Skeletal muscle satellite cell (primary cell): ENCODE measurements at regions not wholly inside any gene's neighbourhood (a gene's known extent, or its start where the extent isn't known, plus 50 kb on each side); places are given as distances from the start of the nearest gene placed in this dataset.

Experiments used
- H3K27me3 ChIP-seq: 2 replicates; pipeline ENCODE4 v1.7.0; 2013; ENCODE audit warnings: low read length; ENCODE audit not compliant: control insufficient read depth, insufficient read depth
- H3K36me3 ChIP-seq: 2 replicates; pipeline ENCODE4 v1.7.0; 2013; ENCODE audit warnings: mild to moderate bottlenecking, control low read depth, low read length; ENCODE audit not compliant: insufficient read depth
- H3K4me1 ChIP-seq: 2 replicates; pipeline ENCODE4 v1.7.0; 2013; ENCODE audit warnings: low read length; ENCODE audit not compliant: control insufficient read depth, insufficient read depth
- H3K4me2 ChIP-seq: 2 replicates; pipeline ENCODE4 v1.7.0; 2013; ENCODE audit warnings: mild to moderate bottlenecking, low read length
- H3K4me3 ChIP-seq: 2 replicates; pipeline ENCODE4 v1.7.0; 2013; ENCODE audit warnings: low read length
- H3K9ac ChIP-seq: 2 replicates; pipeline ENCODE4 v1.7.0; 2013; ENCODE audit warnings: mild to moderate bottlenecking, low read depth, low read length, moderate library complexity
- H3K9me3 ChIP-seq: replicated peaks from 2 replicates; pipeline ENCODE4 v1.7.0; 2013; ENCODE audit warnings: mild to moderate bottlenecking, control low read depth, low read length

DNA sequence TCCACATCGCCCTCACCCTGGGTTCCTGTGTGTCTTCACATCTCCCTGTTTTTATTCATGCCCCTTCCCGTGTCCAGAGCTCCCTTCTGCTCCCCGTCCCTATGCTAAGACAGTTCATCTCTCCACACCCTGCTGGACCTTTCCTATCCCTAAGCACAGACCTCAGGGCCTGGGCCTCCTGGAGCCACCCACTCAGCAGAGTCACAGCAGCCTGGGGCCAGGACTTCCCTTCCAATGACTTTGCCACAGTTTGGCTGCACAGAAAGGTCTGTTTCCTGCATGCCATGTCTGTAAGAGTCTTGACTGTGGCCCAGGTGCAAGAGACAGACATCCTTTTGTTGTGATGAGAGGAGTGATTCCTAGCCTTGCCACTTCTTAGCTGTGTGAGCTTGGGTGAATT lies 470.7 kb downstream of the TSHZ3 start:
- Histone ChIP-seq H3K4me3 (no peak overlapping the region), H3K27me3 (no peaks in the 10 kb centered on the region), H3K4me2 (no peak overlapping the region), H3K9me3 (no peaks in the 10 kb centered on the region), H3K4me1 (no peaks in the 10 kb centered on the region), H3K9ac (no peak overlapping the region), H3K36me3 (no peaks in the 10 kb centered on the region)

DNA sequence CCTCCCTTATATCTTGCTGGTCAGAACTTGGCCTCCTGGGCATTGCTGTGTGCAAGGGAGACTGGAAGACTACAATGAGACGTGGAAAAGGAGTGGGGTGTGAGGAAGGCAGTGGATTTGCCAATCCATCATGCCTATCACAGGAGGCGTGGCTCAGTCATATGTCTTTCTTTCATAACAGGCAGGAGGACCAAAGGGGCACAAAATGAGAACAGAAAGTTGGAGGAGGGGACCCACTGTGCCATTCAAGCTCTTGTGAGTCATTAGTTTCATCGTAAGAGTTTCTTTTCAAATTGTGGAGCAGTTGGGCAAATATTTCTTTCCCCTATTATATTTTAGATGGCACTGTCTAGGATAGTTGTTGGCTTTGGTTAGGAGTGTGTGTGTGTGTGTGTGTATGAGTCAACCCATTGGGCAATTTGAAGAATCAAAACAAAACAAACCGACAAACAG lies 471.5 kb downstream of the TSHZ3 start:
- Histone ChIP-seq H3K36me3 (no peaks in the 10 kb centered on the region), H3K4me1 (no peaks in the 10 kb centered on the region), H3K9ac (no peak overlapping the region), H3K4me2 (no peak overlapping the region), H3K27me3 (no peaks in the 10 kb centered on the region), H3K9me3 (no peaks in the 10 kb centered on the region), H3K4me3 (no peak overlapping the region)

DNA sequence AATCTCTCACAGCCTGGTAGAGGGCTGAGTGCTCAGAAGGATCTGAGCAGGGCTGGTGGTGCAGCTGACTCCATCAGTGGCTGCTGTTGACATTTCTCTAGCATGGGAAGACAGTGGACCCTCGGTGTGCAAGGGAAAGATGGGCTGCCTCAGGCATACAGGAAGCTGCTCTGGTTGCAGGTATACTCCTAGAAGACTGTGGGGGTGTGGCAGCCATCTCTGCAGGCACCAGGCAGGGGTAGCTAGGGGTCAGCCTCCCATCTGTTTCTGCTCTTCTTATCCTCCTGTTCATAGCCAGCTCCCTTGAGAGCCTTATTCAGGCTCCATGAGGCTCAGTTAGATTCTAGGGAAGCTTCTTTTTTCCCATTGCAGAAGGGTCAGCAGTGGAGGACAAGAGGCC lies 475.5 kb downstream of the TSHZ3 start:
- H3K9ac ChIP-seq, result no peak overlapping the region
- H3K4me1 ChIP-seq, result no peaks in the 10 kb centered on the region
- no peaks in the 10 kb centered on the region for H3K9me3 ChIP-seq
- no peaks in the 10 kb centered on the region for H3K36me3 ChIP-seq
- H3K4me3 ChIP-seq, result no peak overlapping the region
- no peaks in the 10 kb centered on the region for H3K27me3 ChIP-seq
- H3K4me2 ChIP-seq, result no peak overlapping the region

DNA sequence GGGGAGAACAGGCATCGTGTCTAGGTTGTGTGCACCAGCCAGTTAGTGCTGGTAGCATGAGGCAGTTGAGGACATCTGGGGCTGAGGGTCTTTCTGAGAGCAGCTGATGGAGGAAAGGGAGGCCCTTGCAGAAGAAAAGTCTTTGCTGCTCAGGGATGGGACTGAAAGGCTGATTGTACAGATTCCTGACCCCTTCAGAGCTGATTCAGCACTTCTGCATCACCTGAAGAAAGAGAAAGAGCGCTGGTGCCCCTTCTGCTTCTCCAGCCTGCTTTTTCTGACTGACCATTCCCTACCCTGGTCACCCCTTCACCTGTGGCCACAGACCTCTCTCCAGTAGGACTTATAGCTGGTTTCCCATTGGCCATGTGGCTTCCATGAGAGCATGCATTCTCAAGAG lies 476.2 kb downstream of the TSHZ3 start:
- no peaks in the 10 kb centered on the region for H3K9me3 ChIP-seq
- H3K4me3 ChIP-seq, result no peak overlapping the region
- no peak overlapping the region for H3K4me2 ChIP-seq
- no peak overlapping the region for H3K9ac ChIP-seq
- H3K4me1 ChIP-seq, result no peaks in the 10 kb centered on the region
- no peaks in the 10 kb centered on the region for H3K36me3 ChIP-seq
- H3K27me3 ChIP-seq, result no peaks in the 10 kb centered on the region

DNA sequence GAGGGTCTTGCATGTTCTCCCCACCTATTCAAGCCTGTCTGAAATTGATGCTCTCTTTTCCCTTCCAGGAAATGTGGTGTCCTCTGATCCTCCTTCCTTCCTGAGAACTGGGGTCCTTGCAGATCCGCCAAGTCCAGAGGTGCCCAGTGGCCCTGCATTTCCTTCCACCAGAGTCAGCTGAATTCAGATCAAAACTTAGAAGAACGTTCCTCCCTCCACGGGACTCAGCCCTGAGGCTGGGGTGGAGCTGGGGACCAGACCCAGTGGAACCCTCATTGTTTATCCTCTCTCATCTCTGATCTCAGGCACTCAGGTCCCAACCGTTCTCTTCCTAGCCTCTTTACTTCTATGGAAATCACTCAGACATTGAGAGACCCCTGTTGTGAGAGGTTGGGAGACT lies 477.3 kb downstream of the TSHZ3 start:
- H3K4me3 ChIP-seq, result no peak overlapping the region
- no peaks in the 10 kb centered on the region for H3K4me1 ChIP-seq
- H3K9ac ChIP-seq, result no peak overlapping the region
- H3K27me3 ChIP-seq, result no peaks in the 10 kb centered on the region
- no peak overlapping the region for H3K4me2 ChIP-seq
- H3K36me3 ChIP-seq, result no peaks in the 10 kb centered on the region
- no peaks in the 10 kb centered on the region for H3K9me3 ChIP-seq

DNA sequence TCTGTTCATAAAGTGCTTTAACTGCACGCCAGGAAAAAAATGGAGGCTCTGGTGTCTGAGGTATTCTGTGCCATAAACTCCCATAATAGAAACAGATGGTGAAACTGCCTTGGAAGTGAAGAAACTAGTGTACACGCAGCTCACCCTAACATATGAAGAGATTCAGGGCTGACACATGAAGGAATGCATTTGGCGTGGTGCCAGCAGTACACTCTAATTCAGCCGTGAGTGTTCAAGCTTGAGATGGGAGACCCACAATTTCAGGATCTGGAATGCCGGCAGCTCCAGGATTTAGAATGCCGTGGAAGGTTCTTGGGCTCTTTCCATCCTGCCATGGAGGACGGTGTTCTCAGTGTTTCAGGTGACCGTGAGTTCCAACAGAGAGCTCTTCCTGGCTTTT lies 478.4 kb downstream of the TSHZ3 start:
- Histone ChIP-seq H3K4me3 (no peak overlapping the region), H3K27me3 (no peaks in the 10 kb centered on the region), H3K4me1 (no peaks in the 10 kb centered on the region), H3K9me3 (no peaks in the 10 kb centered on the region), H3K9ac (no peak overlapping the region), H3K4me2 (no peak overlapping the region), H3K36me3 (no peaks in the 10 kb centered on the region)

DNA sequence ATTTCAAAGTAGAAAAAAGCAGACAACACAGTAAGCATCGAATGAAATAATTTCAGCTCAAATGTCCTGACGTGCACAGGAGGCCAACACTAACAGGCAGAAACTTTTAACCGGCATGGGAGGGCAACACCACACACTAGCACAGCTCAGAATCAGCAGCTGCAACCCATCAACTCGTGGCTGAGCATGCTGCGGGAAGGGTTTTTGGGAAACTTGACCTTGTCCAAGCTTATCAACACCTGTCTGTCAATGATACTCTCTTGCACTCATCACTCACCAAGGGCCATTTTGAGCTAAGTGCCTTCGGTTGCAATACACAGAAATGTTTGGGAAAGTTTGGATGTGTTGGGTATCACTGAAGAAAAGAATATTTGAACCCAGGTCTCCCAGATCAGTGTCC lies 483.7 kb downstream of the TSHZ3 start:
- Histone ChIP-seq H3K9ac (no peak overlapping the region), H3K4me2 (no peak overlapping the region), H3K27me3 (no peaks in the 10 kb centered on the region), H3K36me3 (no peaks in the 10 kb centered on the region), H3K4me3 (no peak overlapping the region), H3K4me1 (no peaks in the 10 kb centered on the region), H3K9me3 (no peaks in the 10 kb centered on the region)

DNA sequence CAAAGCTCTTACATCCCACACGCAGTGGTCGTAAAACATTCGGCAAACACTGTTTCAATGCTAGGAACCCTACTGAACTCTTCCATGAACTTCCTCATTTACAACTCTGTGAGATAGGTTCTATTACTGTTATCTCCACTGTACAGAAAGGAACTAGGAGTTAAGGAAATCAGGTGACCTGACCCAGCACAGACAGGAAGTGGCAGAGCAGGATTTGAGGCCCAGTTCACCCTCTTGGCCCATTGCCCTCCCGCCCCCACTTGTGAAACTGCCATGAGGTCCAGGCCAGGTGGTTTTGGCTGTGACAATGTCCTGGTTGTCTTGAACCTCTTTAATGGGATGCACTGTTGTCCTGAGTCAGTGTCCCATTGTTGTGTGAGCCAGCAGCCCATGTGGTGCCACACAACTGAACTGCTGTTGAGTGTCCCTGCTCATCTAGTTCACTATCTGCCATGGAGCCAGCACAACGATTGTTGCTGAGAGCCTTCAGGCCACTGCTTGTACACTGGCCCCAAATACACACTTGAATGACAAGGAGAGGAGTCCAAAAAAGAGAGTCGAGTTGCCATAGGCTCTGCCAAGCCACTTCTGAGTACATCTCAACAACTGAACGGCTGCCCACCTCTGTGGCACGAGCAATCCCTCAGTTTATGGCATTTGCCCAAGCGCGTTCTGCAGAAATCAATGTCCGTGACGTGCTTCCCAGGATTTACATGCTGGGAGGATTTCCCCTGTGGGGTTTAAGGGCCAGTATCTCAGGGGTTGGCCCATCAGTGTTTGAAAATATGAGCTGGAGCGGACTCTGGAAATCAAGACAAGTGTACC lies 484.6 kb downstream of the TSHZ3 start:
- H3K27me3 ChIP-seq, result no peaks in the 10 kb centered on the region
- no peak overlapping the region for H3K9ac ChIP-seq
- no peaks in the 10 kb centered on the region for H3K36me3 ChIP-seq
- H3K4me1 ChIP-seq, result no peaks in the 10 kb centered on the region
- H3K4me3 ChIP-seq, result no peak overlapping the region
- H3K9me3 ChIP-seq, result no peaks in the 10 kb centered on the region
- H3K4me2 ChIP-seq, result no peak overlapping the region

DNA sequence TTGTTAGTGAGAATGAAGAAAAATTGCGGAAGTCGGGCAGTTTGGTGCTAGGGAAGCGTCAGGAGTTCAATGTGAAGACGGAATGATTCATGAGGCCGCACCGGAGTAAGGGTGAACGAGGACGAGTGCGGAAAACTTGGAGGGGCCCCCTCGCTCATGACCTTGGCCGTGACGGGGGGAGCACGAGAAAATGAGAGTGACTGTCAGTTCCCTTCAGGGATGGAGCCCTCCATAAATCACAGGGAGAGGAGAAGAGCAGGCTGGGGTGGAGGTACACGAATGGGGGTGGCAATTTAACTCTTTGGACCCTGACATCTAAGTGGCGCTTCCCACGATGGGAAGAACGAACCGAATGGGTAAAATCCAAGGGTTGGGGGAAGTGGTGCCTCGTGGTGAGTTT lies 486.4 kb downstream of the TSHZ3 start:
- H3K9me3 ChIP-seq, result no peaks in the 10 kb centered on the region
- no peak overlapping the region for H3K4me2 ChIP-seq
- no peaks in the 10 kb centered on the region for H3K27me3 ChIP-seq
- no peaks in the 10 kb centered on the region for H3K36me3 ChIP-seq
- H3K4me1 ChIP-seq, result no peaks in the 10 kb centered on the region
- H3K9ac ChIP-seq, result no peak overlapping the region
- H3K4me3 ChIP-seq, result no peak overlapping the region

DNA sequence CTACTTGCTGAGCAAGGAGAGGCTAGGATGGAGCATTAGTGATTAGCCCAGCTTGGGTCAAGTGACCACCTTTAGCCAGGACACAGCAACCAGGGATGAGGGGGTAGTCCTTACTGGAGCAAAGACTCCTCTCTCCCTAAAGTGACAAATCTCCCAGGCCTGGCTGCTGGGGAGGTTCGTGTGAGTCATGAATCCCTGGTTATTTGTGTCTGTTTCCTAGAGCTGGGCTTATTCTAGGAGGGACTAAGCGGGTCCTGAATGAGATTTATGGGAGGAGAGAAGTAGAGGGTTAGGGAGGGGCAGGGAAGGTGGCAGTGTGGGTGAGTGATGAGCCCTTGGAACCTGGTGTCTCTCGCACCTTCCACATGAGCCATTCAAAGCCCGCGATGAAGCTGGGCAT lies 487.3 kb downstream of the TSHZ3 start:
- H3K4me1 ChIP-seq, result no peaks in the 10 kb centered on the region
- no peak overlapping the region for H3K9ac ChIP-seq
- H3K9me3 ChIP-seq, result no peaks in the 10 kb centered on the region
- H3K4me3 ChIP-seq, result no peak overlapping the region
- H3K27me3 ChIP-seq, result no peaks in the 10 kb centered on the region
- H3K36me3 ChIP-seq, result no peaks in the 10 kb centered on the region
- no peak overlapping the region for H3K4me2 ChIP-seq

DNA sequence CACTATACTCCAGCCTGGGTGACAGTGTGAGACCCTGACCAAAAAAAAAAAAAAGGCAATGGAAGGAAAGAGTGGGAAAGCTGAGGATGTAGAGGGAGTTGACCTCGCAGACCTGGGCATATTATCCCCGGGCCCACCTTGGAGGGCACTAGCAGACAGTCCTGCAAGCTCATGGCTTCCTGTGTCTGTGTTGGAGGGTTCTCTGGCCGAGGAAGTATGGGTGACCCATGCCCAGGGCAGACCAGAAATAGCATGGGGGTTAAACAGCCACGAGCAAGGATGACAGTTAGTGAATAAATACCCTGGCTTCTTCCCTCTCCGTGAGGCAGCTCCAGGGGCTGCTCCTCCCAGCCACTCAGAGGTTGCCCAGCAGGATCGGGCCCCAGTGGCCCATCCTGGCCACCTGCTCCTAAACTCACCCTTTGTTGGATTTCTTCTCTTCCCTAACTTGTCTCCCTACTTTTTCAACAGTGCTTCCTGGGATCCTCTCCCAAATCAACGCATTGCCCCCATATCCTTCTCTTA lies 485.8 kb downstream of the ZNF536 start:
- Histone ChIP-seq H3K27me3 (no peaks in the 10 kb centered on the region), H3K36me3 (no peaks in the 10 kb centered on the region), H3K4me1 (no peaks in the 10 kb centered on the region), H3K4me3 (no peak overlapping the region), H3K9ac (no peak overlapping the region), H3K9me3 (no peaks in the 10 kb centered on the region), H3K4me2 (no peak overlapping the region)

DNA sequence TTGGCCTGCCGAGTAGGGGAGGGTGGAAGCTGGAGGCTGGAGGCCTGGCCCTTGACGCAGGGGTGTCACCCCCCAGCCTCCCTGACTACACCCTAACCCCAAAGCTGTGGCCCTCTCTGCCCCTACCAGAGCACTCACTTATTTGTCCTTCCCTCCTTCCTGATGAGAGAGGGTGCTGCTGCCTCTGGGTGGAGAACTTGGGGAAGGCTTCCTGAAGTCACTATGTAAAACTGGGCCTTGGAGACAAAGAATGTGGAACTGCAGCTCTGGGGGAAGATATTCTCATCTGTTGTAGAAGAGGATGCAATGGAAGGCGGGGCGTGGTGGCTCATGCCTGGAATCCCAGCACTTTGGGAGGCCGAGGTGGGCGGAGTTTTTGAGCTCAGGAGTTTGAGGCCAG lies 485.2 kb downstream of the ZNF536 start:
- Histone ChIP-seq H3K4me2 (no peak overlapping the region), H3K36me3 (no peaks in the 10 kb centered on the region), H3K9me3 (no peaks in the 10 kb centered on the region), H3K4me1 (no peaks in the 10 kb centered on the region), H3K27me3 (no peaks in the 10 kb centered on the region), H3K9ac (no peak overlapping the region), H3K4me3 (no peak overlapping the region)
